Tibial nerve (tissue), 4 donors: ENCODE measurements at regions not wholly inside any gene's neighbourhood (a gene's known extent, or its start where the extent isn't known, plus 50 kb on each side); places are given as distances from the start of the nearest gene placed in this dataset.
A peak's percentile ranks its signal among the peaks of the same experiment; 100 is the strongest.

Experiments
- DNase-seq, 2 donors: peaks; one replicate each; pipeline ENCODE4 v3.0.0-alpha.2; 2019; ENCODE audit warnings: low spot score in 2 of 2
- H3K27ac ChIP-seq, 4 donors: fragments of 200-600 bp; sonication (generic) in 3 of 4; one replicate each; pipeline ENCODE4 v1.5.1; 2017 to 2019; ENCODE audit warnings: mild to moderate bottlenecking in 1 of 4
- H3K27me3 ChIP-seq, 2 donors: fragments of 200-600 bp; sonication (generic) in 1 of 2; one replicate each; pipeline versions ENCODE4 v1.5.1 to v1.6.0; 2017 to 2019
- H3K36me3 ChIP-seq, 3 donors: fragments of 200-600 bp; sonication (generic); one replicate each; pipeline ENCODE4 v1.5.1; 2018 to 2019
- H3K4me1 ChIP-seq, 4 donors: fragments of 200-600 bp; sonication (generic) in 3 of 4; one replicate each; pipeline ENCODE4 v1.5.1; 2017 to 2019
- H3K4me3 ChIP-seq, 4 donors: fragments of 200-600 bp; sonication (generic) in 3 of 4; one replicate each; pipeline ENCODE4 v1.5.1; 2017 to 2019; ENCODE audit warnings: mild to moderate bottlenecking in 1 of 4, moderate library complexity in 1 of 4
- H3K9me3 ChIP-seq, 4 donors: fragments of 200-600 bp; sonication (generic) in 3 of 4; one replicate each; pipeline ENCODE4 v1.5.1; 2017 to 2019
- CTCF ChIP-seq, 5 experiments: fragments of 200-600 bp in 3 of 5; fragments of 450-650 bp in 2 of 5; sonication (generic) in 3 of 5; IDR thresholded peaks; one replicate each; pipeline ENCODE4 v1.5.1; 2016 to 2019; ENCODE audit warnings: antibody characterized with exemption in 5 of 5, mild to moderate bottlenecking in 3 of 5, moderate library complexity in 2 of 5
- EP300 ChIP-seq, 2 donors: sonication (generic); formaldehyde crosslinking; IDR thresholded peaks; one replicate each; pipeline ENCODE4 v1.6.1; 2017; ENCODE audit warnings: antibody characterized with exemption in 2 of 2, mild to moderate bottlenecking in 1 of 2
- POLR2A ChIP-seq, 2 donors: fragments of 450-650 bp; IDR thresholded peaks; one replicate each; pipeline ENCODE4 v1.6.1; 2017; ENCODE audit warnings: antibody characterized with exemption in 2 of 2, mild to moderate bottlenecking in 2 of 2, moderate library complexity in 2 of 2
- WGBS, 2 donors: methylation state at CpG; one replicate each; pipeline ENCODE4 v1.1.5; 2018; 5-methylcytosine and 5-hydroxymethylcytosine counted together

- H3K27ac ChIP-seq: no peak overlapping the region
- WGBS, 2 donors: 40 to 55% methylated on average over 6 of the region's 6 CpGs
- TF ChIP-seq CTCF (IDR thresholded peaks at IDR 0.05) (no peak), POLR2A (IDR thresholded peaks at IDR 0.05) (no peak), EP300 (IDR thresholded peaks at IDR 0.05) (no peak)
- no peaks in the 10 kb centered on the region for H3K36me3 ChIP-seq
- no peaks in the 10 kb centered on the region for H3K27me3 ChIP-seq
- H3K4me1 ChIP-seq: no peaks in the 10 kb centered on the region
- H3K9me3 ChIP-seq: no peaks in the 10 kb centered on the region
- H3K4me3 ChIP-seq: peak overlapping the region in 1 of 4 donors; percentile 22
- no peak for DNase-seq
Measured at GRCh38 chr13:91154558-91155353, 192.7 kb upstream of the MIR17HG start.

GRCh38 chr13:91155512-91156114 is 191.9 kb upstream of the MIR17HG start:
- DNase-seq: no peak
- TF ChIP-seq POLR2A (IDR thresholded peaks at IDR 0.05) (no peak), CTCF (IDR thresholded peaks at IDR 0.05) (no peak), EP300 (IDR thresholded peaks at IDR 0.05) (no peak)
- Histone ChIP-seq H3K9me3 (no peaks in the 10 kb centered on the region), H3K4me3 (no peak overlapping the region), H3K36me3 (no peaks in the 10 kb centered on the region), H3K4me1 (no peaks in the 10 kb centered on the region), H3K27ac (peak overlapping the region in 1 of 4 donors; percentile 28), H3K27me3 (no peaks in the 10 kb centered on the region)
- WGBS, 2 donors: 55 to 56% methylated on average over 5 of the region's 5 CpGs

- no peak overlapping the region for H3K27ac ChIP-seq
- WGBS, 2 donors: 84 to 88% methylated on average over 4 of the region's 4 CpGs
- TF ChIP-seq CTCF (IDR thresholded peaks at IDR 0.05) (no peak), POLR2A (IDR thresholded peaks at IDR 0.05) (no peak), EP300 (IDR thresholded peaks at IDR 0.05) (no peak)
- H3K36me3 ChIP-seq: no peaks in the 10 kb centered on the region
- no peak for DNase-seq
- H3K27me3 ChIP-seq: no peaks in the 10 kb centered on the region
- no peaks in the 10 kb centered on the region for H3K4me1 ChIP-seq
- no peaks in the 10 kb centered on the region for H3K9me3 ChIP-seq
- H3K4me3 ChIP-seq: no peak overlapping the region
Measured at GRCh38 chr13:91157273-91158016, 190.0 kb upstream of the MIR17HG start.

GRCh38 chr13:91158017-91158395 is 189.5 kb upstream of the MIR17HG start:
- TF ChIP-seq CTCF (IDR thresholded peaks at IDR 0.05): no peak
- Histone ChIP-seq H3K4me1 (no peaks in the 10 kb centered on the region), H3K4me3 (no peak overlapping the region), H3K27ac (no peak overlapping the region), H3K36me3 (no peaks in the 10 kb centered on the region), H3K9me3 (no peaks in the 10 kb centered on the region), H3K27me3 (no peaks in the 10 kb centered on the region)
- 10 to 28% methylated on average over 4 of the region's 4 CpGs for WGBS, 2 donors
- DNase-seq: no peak

- Histone ChIP-seq H3K36me3 (no peaks in the 10 kb centered on the region), H3K9me3 (no peaks in the 10 kb centered on the region), H3K27ac (no peak overlapping the region), H3K4me3 (no peak overlapping the region), H3K27me3 (no peaks in the 10 kb centered on the region), H3K4me1 (no peaks in the 10 kb centered on the region)
- no peak for DNase-seq
- 89 to 92% methylated on average over 3 of the region's 3 CpGs for WGBS, 2 donors
- TF ChIP-seq EP300 (IDR thresholded peaks at IDR 0.05) (no peak), POLR2A (IDR thresholded peaks at IDR 0.05) (no peak), CTCF (IDR thresholded peaks at IDR 0.05) (no peak)
Measured at GRCh38 chr13:91162180-91162579, 185.3 kb upstream of the MIR17HG start.
